GM21786 (cell line): ENCODE measurements at regions not wholly inside any gene's neighbourhood (a gene's known extent, or its start where the extent isn't known, plus 50 kb on each side); places are given as distances from the start of the nearest gene placed in this dataset.

ENCODE experiments used
- ATAC-seq: cut with Tn5 transposase; IDR thresholded peaks from one replicate; pipeline ENCODE4 v1.9.1; 2021; ENCODE audit not compliant: unreplicated experiment

GRCh38 chr16:79810449-79811189 lies 210.1 kb upstream of the MAF start:
- ATAC-seq = no peak

GRCh38 chr16:79809376-79809775 lies 208.8 kb upstream of the MAF start:
- no peak for ATAC-seq

- no peak for ATAC-seq
These were observed 208.2 kb upstream of the MAF start for GRCh38 chr16:79808731-79809130.

- ATAC-seq = no peak
These were observed 206.2 kb upstream of the MAF start for GRCh38 chr16:79806757-79807156.

GRCh38 chr16:79805621-79806020 lies 205.1 kb upstream of the MAF start:
- ATAC-seq = no peak

- ATAC-seq = no peak
These were observed 201.1 kb upstream of the MAF start for GRCh38 chr16:79801646-79802045.

GRCh38 chr16:79800016-79800608 lies 199.6 kb upstream of the MAF start:
- no peak for ATAC-seq

- ATAC-seq = no peak
These were observed 198.0 kb upstream of the MAF start for GRCh38 chr16:79798416-79799053.

- no peak for ATAC-seq
These were observed 196.9 kb upstream of the MAF start for GRCh38 chr16:79797486-79797885.

GRCh38 chr16:79795556-79795955 lies 195.0 kb upstream of the MAF start:
- no peak for ATAC-seq

GRCh38 chr16:79794941-79795340 lies 194.4 kb upstream of the MAF start:
- ATAC-seq = no peak

GRCh38 chr16:79792664-79793351 lies 192.3 kb upstream of the MAF start:
- no peak for ATAC-seq

- ATAC-seq = no peak
These were observed 191.5 kb upstream of the MAF start for GRCh38 chr16:79792076-79792475.

GRCh38 chr16:79790854-79791253 lies 190.3 kb upstream of the MAF start:
- no peak for ATAC-seq

- no peak for ATAC-seq
These were observed 188.4 kb upstream of the MAF start for GRCh38 chr16:79788949-79789348.

- ATAC-seq = no peak
These were observed 185.9 kb upstream of the MAF start for GRCh38 chr16:79786389-79786788.

- ATAC-seq = no peak
These were observed 183.5 kb upstream of the MAF start for GRCh38 chr16:79784007-79784406.

- no peak for ATAC-seq
These were observed 177.1 kb upstream of the MAF start for GRCh38 chr16:79777679-79778078.

GRCh38 chr16:79776243-79776847 lies 175.8 kb upstream of the MAF start:
- ATAC-seq = no peak

GRCh38 chr16:79772784-79773183 lies 172.2 kb upstream of the MAF start:
- ATAC-seq = no peak

- no peak for ATAC-seq
These were observed 171.5 kb upstream of the MAF start for GRCh38 chr16:79772048-79772447.
